ENCODE measurements at regions not wholly inside any gene's neighbourhood (a gene's known extent, or its start where the extent isn't known, plus 50 kb on each side); places are given as distances from the start of the nearest gene placed in this dataset.

GRCh38 chr4:52299120-52299519 is 248.0 kb downstream of the SPATA18 start:
- DNase-seq (ENCODE audit: low read depth in 1 of 2, low spot score in 1 of 2) = no peak
- ATAC-seq = no peak
- H3K4me2 ChIP-seq = no peak overlapping the region

GRCh38 chr4:52311464-52312125 is 260.5 kb downstream of the SPATA18 start:
- no peak for ATAC-seq
- H3K4me1 ChIP-seq = no peaks in the 10 kb centered on the region
- TF ChIP-seq MAX (IDR thresholded peaks at IDR 0.05) (no peak), CBX2 (IDR thresholded peaks at IDR 0.05; ENCODE audit: borderline replicate concordance, low read depth) (no peak), JUN (IDR thresholded peaks at IDR 0.05) (no peak), FOXS1 (CRISPR knock-in tag; IDR thresholded peaks at IDR 0.05) (no peak), MAZ (IDR thresholded peaks at IDR 0.05; ENCODE audit: borderline replicate concordance, low read depth, low read length) (no peak), ELK1 (IDR thresholded peaks at IDR 0.05; ENCODE audit: low read depth, low read length) (no peak), HOXA7 (CRISPR knock-in tag; IDR thresholded peaks at IDR 0.05) (no peak), HEYL (CRISPR knock-in tag; IDR thresholded peaks at IDR 0.05) (no peak), TP53 (CRISPR knock-in tag; IDR thresholded peaks at IDR 0.05) (no peak), ZSCAN20 (CRISPR knock-in tag; IDR thresholded peaks at IDR 0.05) (no peak), ESRRA (IDR thresholded peaks at IDR 0.05; ENCODE audit: borderline replicate concordance, low read length) (no peak), TFCP2L1 (CRISPR knock-in tag; IDR thresholded peaks at IDR 0.05) (no peak), KDM1A (IDR thresholded peaks at IDR 0.05; ENCODE audit: low read depth) (no peak), EHMT2 (IDR thresholded peaks at IDR 0.05; ENCODE audit: low read depth) (no peak), CEBPB (IDR thresholded peaks at IDR 0.05) (no peak), ZNF302 (CRISPR knock-in tag; IDR thresholded peaks at IDR 0.05) (no peak), MAFK (IDR thresholded peaks at IDR 0.05; ENCODE audit: partially characterized antibody) (no peak), RFX5 (IDR thresholded peaks at IDR 0.05) (no peak), HES2 (IDR thresholded peaks at IDR 0.05) (no peak)
- ChIA-PET POLR2A (no interaction called here), CTCF (no interaction called here)
- 3% methylated on average over 2 of the region's 2 CpGs for WGBS (ENCODE audit: missing lambda C conversion rate)
- H3K4me2 ChIP-seq = no peak overlapping the region
- H3K9me3 ChIP-seq = no peaks in the 10 kb centered on the region
- FAIRE-seq = no peak
- H3K4me3 ChIP-seq = no peak overlapping the region
- DNase-seq (ENCODE audit: low read depth in 1 of 2, low spot score in 1 of 2) = no peak
- no peak overlapping the region for H3K27ac ChIP-seq

More at GRCh38 chr4:52299120-52299519, 248.0 kb downstream of the SPATA18 start:
- FAIRE-seq = no peak
- Histone ChIP-seq H3K4me1 (no peaks in the 10 kb centered on the region), H3K27ac (no peak overlapping the region), H3K9me3 (no peaks in the 10 kb centered on the region), H3K4me3 (no peak overlapping the region)
- no peak for TF ChIP-seq CEBPB (IDR thresholded peaks at IDR 0.05)
- ChIA-PET POLR2A (no interaction called here), CTCF (no interaction called here)
- 34% methylated on average over 6 of the region's 7 CpGs for WGBS (ENCODE audit: missing lambda C conversion rate)

- POLR2A ChIA-PET = no interaction called here
- Histone ChIP-seq H3K9me3 (no peaks in the 10 kb centered on the region), H3K27ac (no peak overlapping the region), H3K4me3 (no peak overlapping the region), H3K4me2 (no peak overlapping the region), H3K4me1 (no peaks in the 10 kb centered on the region)
- ATAC-seq (no peak), FAIRE-seq (no peak), DNase-seq (ENCODE audit: low read depth in 1 of 2, low spot score in 1 of 2) (no peak)
- 0% methylated on average over 2 of the region's 2 CpGs for WGBS (ENCODE audit: missing lambda C conversion rate)
- TF ChIP-seq ATOH8 (CRISPR knock-in tag; IDR thresholded peaks at IDR 0.05; ENCODE audit: low read depth) = no peak
- no peak for TF ChIP-seq ZC3H11A (IDR thresholded peaks at IDR 0.05)
- TF ChIP-seq E2F6 (IDR thresholded peaks at IDR 0.05; ENCODE audit: borderline replicate concordance, low read depth) = no peak
- no peak for TF ChIP-seq GATA3 (IDR thresholded peaks at IDR 0.05; ENCODE audit: borderline replicate concordance)
- TF ChIP-seq KDM1A (IDR thresholded peaks at IDR 0.05; ENCODE audit: low read depth) = no peak
- no peak for TF ChIP-seq FOSL2 (IDR thresholded peaks at IDR 0.05)
- TF ChIP-seq FOSL2 (CRISPR knock-in tag; IDR thresholded peaks at IDR 0.05) = no peak
- TF ChIP-seq CEBPB (IDR thresholded peaks at IDR 0.05) = no peak
- TF ChIP-seq ELK1 (IDR thresholded peaks at IDR 0.05; ENCODE audit: low read depth, low read length) = no peak
- no peak for TF ChIP-seq ZNF302 (CRISPR knock-in tag; IDR thresholded peaks at IDR 0.05)
- no peak for TF ChIP-seq RCOR1 (IDR thresholded peaks at IDR 0.05; ENCODE audit: low read depth, low read length)
- no peak for TF ChIP-seq RFX5 (IDR thresholded peaks at IDR 0.05)
- CTCF ChIA-PET = no interaction called here
These were observed 261.6 kb downstream of the SPATA18 start for GRCh38 chr4:52312722-52313121.
